ENCODE measurements at regions not wholly inside any gene's neighbourhood (a gene's known extent, or its start where the extent isn't known, plus 50 kb on each side); places are given as distances from the start of the nearest gene placed in this dataset.

DNA sequence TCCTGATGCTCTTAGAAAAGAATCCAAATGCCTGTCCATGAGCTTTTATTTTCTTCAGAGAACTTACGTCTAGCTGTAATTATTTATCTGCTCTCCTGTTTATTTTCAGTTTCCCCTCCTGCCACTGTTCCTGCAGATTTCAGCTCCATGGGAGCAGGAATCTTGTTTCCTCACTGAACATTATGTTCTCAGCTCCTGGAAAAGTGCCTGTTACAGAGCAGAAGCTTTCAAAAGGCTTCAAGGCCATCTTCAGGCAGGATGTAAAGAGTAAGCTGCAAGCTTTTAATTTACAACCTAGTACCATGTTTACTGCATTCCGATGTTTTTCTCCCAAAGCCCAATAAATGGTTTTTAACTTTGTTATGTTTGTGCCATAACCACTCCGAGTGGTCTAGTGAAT lies 98.4 kb upstream of the BTG1 start:
- TF ChIP-seq POLR2AphosphoS5 (IDR thresholded peaks at IDR 0.05; ENCODE audit: borderline replicate concordance, low read depth, low read length) (no peak), EZH2 (IDR thresholded peaks at IDR 0.05) (no peak), FOXP2 (optimal IDR thresholded peaks at IDR 0.05; ENCODE audit: control extremely low read depth, extremely low read length, insufficient read depth) (no peak)
